T-helper 17 cell (primary cell): ENCODE measurements at regions not wholly inside any gene's neighbourhood (a gene's known extent, or its start where the extent isn't known, plus 50 kb on each side); places are given as distances from the start of the nearest gene placed in this dataset.
"Not testable (repeated sequence)": the region's sequence is repeated elsewhere in the genome, so short reads cannot be mapped to it uniquely, and the experiment has no call there.

Source experiments
- ATAC-seq: fragments of 150-1000 bp; cut with Tn5 transposase; 2 replicates; pipeline ENCODE4 v1.10.0; 2021; ENCODE audit warnings: mild to moderate bottlenecking, moderate library complexity
- DNase-seq, 3 donors: peaks; one replicate each; pipeline versions ENCODE4 v3.0.0 to v3.0.0-alpha.2; 2020 to 2021
- H3K9me3 ChIP-seq: one replicate; pipeline ENCODE4 v1.7.0; 2013; ENCODE audit warnings: low read length, mild to moderate bottlenecking; ENCODE audit not compliant: control insufficient read depth, poor library complexity, severe bottlenecking
- H3K27ac Mint-ChIP-seq: one replicate; pipeline ENCODE4 v1.8.0; 2022; ENCODE audit warnings: mild to moderate bottlenecking, moderate library complexity, mixed read lengths
- H3K27me3 Mint-ChIP-seq: one replicate; pipeline ENCODE4 v1.8.0; 2022; ENCODE audit warnings: mixed read lengths
- H3K36me3 Mint-ChIP-seq: one replicate; pipeline ENCODE4 v1.8.0; 2022; ENCODE audit warnings: low read depth, mixed read lengths
- H3K4me1 Mint-ChIP-seq: one replicate; pipeline ENCODE4 v1.8.0; 2022; ENCODE audit warnings: mild to moderate bottlenecking, mixed read lengths
- H3K4me3 Mint-ChIP-seq: one replicate; pipeline ENCODE4 v1.8.0; 2022; ENCODE audit warnings: mild to moderate bottlenecking, moderate library complexity, mixed read lengths

DNA sequence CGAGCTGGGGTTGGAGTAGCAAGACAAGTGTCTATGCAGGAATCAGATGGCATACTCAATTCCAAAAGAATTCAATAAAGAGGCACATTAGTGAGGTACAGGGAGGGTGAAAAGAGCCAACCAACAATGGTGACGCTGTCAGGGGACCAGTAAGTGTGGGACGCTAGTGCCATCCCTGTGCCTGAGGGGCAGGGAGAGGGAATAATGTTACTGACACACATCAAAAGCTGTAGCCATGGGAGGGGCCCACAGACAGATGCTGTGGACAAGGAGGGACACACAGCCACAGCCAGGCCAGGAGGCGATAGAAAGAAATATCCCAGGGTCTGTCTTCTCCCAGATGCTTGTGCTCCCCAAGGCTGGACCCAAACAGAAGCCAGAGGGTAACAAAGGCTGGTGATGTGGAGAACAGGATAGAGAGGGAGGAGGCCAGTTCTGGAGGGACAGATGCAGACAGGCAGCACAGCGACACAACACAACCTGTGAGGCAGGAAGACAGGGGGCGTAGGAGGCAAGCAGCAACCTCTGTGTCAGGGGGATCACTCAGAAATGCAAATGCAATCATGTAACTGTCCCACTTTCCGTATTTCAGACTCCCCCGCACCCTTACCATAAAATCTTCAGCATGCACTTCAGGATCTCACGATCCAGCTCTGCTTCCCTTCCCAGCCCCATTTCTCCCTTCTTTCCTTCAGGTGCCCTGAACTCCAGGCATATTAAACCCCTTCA, 240.5 kb upstream of the FZD8 start:
- Mint-ChIP-seq H3K4me3 (no peak overlapping the region), H3K27me3 (peaks cover 12% of the 10 kb centered on the region), H3K27ac (no peak overlapping the region), H3K36me3 (no peaks in the 10 kb centered on the region), H3K4me1 (no peaks in the 10 kb centered on the region)
- no peaks in the 10 kb centered on the region for H3K9me3 ChIP-seq
- ATAC-seq = no peak
- no peak for DNase-seq

DNA sequence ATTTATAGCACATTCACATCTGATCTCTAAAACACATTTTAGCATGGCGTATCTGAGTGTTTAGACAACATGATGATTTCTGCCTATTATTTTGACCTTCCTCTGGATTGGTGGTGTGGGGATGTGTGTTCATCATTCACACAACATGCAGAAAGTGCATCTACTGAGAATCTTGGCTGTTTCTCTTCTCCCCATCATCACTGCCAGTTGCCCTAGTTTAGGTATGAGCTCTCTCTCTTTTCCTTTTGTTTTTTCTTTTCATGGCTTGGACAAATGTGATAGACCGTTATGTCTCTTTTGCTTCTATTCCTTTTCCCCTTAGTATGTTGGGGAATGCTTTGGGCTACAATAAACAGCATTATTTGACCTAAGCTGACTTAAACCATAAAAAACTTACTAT, 239.2 kb upstream of the FZD8 start:
- H3K36me3 Mint-ChIP-seq = no peaks in the 10 kb centered on the region

DNA sequence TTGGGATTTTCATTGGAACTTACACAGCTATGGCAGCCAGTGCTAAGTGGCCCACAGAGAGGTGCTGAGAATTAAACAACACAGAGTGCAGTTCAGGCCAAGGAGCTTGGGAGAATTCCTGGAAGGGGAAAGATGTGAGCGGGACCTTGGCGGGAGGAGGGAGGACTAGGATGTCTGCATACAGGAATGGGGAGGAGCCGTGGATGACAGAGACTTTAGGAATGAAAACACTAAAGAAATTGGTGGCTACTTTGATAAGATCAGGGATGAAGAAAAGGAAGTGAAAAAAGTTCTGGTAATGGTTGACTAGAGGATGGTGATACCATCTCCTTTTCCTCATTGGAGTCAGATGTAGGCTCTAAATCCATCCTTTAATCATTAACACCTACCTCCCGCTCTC, 234.2 kb upstream of the FZD8 start:
- H3K9me3 ChIP-seq = peaks cover 2% of the 10 kb centered on the region
- no peak for ATAC-seq
- no peaks in the 10 kb centered on the region for H3K36me3 Mint-ChIP-seq
- no peaks in the 10 kb centered on the region for H3K27me3 Mint-ChIP-seq
- no peak for DNase-seq
- H3K4me3 Mint-ChIP-seq = no peak overlapping the region
- no peak overlapping the region for H3K27ac Mint-ChIP-seq
- H3K4me1 Mint-ChIP-seq = no peaks in the 10 kb centered on the region

More for the DNA sequence above, 239.2 kb upstream of the FZD8 start:
- Mint-ChIP-seq H3K27ac (no peak overlapping the region), H3K4me3 (no peak overlapping the region), H3K27me3 (peaks cover 4% of the 10 kb centered on the region), H3K4me1 (no peaks in the 10 kb centered on the region)
- ATAC-seq (no peak), DNase-seq (no peak)
- no peaks in the 10 kb centered on the region for H3K9me3 ChIP-seq

GRCh38 chr10:35875016-35875676, 233.1 kb upstream of the FZD8 start:
- no peak overlapping the region for H3K4me3 Mint-ChIP-seq
- no peak for ATAC-seq
- H3K9me3 ChIP-seq = peaks cover 2% of the 10 kb centered on the region
- H3K36me3 Mint-ChIP-seq = no peaks in the 10 kb centered on the region
- H3K4me1 Mint-ChIP-seq = peaks cover 2% of the 10 kb centered on the region
- H3K27me3 Mint-ChIP-seq = no peaks in the 10 kb centered on the region
- no peak overlapping the region for H3K27ac Mint-ChIP-seq
- no peak for DNase-seq

DNA sequence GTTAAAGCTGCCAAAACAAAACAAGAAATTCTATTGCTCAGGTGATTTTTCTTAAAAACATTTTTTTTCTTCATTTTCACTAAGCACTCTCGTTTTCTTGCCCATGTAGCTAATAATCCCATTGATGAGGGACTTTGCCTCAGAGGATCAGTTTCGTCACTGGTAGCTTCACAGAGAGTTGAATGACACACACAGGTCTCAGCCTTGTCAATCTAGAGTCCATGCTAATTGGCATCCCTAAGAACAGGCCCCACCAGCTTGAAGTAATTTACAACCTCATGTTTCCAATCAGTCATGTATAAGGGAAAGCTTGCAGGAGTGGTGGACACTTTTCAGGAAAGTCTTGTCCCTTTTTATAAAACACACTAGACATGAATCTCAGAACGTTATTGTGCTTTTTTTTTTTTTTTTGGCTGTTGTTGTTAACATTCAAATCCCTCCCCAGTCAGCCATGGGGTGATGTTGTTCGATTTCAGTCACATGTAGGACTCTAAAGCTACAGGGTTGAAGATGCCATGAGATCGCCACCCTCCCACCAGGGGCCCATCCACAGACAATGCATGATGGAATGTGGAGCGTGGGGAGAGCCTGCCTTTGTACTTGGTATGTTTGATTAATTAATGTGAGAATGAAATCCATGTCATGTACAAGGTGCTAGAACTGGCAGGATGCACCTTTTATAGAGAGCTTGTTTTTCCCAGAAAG, 232.4 kb upstream of the FZD8 start:
- no peaks in the 10 kb centered on the region for H3K27me3 Mint-ChIP-seq
- peaks cover 2% of the 10 kb centered on the region for H3K4me1 Mint-ChIP-seq
- no peaks in the 10 kb centered on the region for H3K36me3 Mint-ChIP-seq
- DNase-seq (no peak), ATAC-seq (no peak)
- H3K27ac Mint-ChIP-seq = no peak overlapping the region
- H3K9me3 ChIP-seq = peaks cover 2% of the 10 kb centered on the region
- H3K4me3 Mint-ChIP-seq = no peak overlapping the region

- Mint-ChIP-seq H3K27ac (no peak overlapping the region), H3K4me3 (no peak overlapping the region), H3K27me3 (no peaks in the 10 kb centered on the region), H3K36me3 (no peaks in the 10 kb centered on the region), H3K4me1 (peaks cover 2% of the 10 kb centered on the region)
- H3K9me3 ChIP-seq = peaks cover 2% of the 10 kb centered on the region
- ATAC-seq = no peak
- DNase-seq = no peak
Measured at GRCh38 chr10:35872671-35873070, 230.6 kb upstream of the FZD8 start.

DNA sequence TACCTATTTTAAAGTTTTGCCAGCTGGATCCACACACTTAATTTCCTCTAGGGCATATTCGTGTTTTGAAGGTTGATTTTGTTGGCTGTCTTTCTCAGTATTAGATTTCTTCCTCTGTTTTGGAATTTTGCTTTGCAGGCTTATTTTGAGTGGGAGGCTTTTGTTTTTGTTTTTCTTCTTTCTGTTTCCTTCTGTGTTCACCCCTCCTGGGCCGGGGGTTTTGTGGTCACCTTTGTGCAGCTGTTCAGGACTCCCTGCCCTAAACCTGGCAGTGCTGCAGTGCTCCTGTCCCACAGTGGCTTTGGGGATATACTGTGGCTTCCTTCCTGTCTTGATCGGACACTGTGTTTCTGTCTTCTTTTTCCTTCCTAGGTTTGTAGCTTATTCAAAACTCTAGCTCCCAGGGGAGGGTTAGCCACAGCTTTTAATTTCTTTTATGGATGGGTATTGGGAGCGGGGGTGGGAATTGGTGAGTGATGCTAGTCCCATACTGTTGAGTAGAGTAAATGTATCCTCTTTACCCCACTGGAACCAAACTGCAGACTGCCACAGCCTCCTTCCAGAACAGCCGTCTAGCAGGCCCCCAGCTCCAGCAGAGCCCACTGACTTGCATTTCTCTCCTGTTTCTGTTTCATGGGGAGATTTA, 228.7 kb upstream of the FZD8 start:
- no peaks in the 10 kb centered on the region for H3K27me3 Mint-ChIP-seq
- no peak overlapping the region for H3K27ac Mint-ChIP-seq
- no peak for DNase-seq
- H3K36me3 Mint-ChIP-seq = no peaks in the 10 kb centered on the region
- H3K9me3 ChIP-seq = peaks cover 2% of the 10 kb centered on the region
- H3K4me1 Mint-ChIP-seq = peaks cover 2% of the 10 kb centered on the region
- no peak overlapping the region for H3K4me3 Mint-ChIP-seq
- ATAC-seq = no peak

DNA sequence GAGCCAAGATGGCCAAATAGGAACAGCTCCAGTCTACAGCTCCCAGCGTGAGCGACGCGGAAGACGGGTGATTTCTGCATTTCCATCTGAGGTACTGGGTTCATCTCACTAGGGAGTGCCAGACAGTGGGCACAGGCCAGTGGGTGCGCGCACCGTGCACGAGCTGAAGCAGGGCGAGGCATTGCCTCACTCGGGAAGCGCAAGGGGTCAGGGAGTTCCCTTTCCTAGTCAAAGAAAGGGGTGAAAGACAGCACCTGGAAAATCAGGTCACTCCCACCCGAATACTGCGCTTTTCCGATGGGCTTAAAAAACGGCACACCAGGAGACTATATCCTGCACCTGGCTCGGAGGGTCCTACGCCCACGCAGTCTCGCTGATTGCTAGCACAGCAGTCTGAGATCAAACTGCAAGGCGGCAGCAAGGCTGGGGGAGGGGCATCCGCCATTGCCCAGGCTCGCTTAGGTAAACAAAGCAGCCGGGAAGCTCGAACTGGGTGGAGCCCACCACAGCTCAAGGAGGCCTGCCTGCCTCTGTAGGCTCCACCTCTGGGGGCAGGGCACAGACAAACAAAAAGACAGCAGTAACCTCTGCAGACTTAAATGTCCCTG, 216.7 kb upstream of the FZD8 start:
- not testable (repeated sequence) for H3K9me3 ChIP-seq, DNase-seq, H3K4me1 Mint-ChIP-seq, H3K4me3 Mint-ChIP-seq, H3K27me3 Mint-ChIP-seq, H3K27ac Mint-ChIP-seq, ATAC-seq, H3K36me3 Mint-ChIP-seq

DNA sequence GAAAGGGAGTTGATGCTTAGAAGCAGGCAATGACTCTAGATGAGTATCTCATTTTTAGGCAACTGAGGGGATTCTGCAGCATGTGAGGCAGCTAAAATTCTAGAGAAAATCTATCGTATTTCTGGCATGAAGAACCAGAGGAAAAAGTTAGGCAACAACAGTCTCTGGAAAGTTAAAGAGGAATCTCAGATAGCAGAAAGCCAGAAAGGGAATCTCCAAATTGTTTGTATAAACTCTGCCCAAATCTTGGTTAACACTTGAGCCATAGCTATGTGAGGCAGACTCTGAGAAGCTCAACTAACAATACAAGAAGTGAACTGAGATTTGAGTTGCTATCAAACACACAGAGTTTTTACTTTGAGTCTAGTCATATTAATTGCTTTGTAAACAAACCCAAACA, 215.8 kb upstream of the FZD8 start:
- ATAC-seq (no peak), DNase-seq (no peak)
- Mint-ChIP-seq H3K4me1 (no peaks in the 10 kb centered on the region), H3K4me3 (no peak overlapping the region), H3K27me3 (no peaks in the 10 kb centered on the region), H3K36me3 (no peaks in the 10 kb centered on the region), H3K27ac (no peak overlapping the region)
- H3K9me3 ChIP-seq = no peaks in the 10 kb centered on the region

DNA sequence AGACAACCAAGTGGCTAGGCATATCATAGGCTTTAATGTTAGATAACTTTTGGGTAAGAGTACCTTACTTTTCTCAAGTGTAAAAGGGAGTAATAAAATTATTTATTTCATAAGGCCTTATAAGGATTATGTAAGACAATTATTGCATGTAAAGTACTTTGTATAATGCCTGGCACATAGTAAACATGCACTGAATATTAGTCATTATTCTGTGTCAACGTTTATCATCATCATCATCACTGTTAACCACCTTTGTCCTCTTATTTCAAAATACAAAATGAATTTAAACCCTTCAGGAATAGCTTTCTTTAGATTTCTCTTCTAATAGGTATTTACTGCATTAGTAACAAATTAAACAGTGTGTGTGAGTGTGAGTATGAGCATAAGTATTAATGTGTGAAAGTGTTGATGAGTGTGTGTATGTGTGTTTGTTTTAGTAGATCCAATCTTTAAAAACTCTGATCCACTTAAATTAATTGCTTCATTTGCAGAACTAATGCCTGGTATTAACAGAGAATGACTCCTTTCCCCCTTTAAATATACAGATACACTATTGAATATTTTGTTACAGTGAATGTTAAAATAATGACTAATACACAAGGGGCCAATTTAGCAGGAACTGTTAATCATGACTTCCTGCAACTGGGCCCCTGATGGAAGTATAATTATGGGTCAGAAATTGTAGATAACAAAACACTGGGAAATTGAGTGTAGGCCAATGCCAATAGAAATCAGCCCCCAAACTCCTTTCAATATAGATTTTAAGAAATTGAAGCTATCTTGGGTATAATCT, 213.3 kb upstream of the FZD8 start:
- Mint-ChIP-seq H3K4me3 (no peak overlapping the region), H3K27me3 (no peaks in the 10 kb centered on the region), H3K27ac (no peak overlapping the region), H3K36me3 (no peaks in the 10 kb centered on the region), H3K4me1 (no peaks in the 10 kb centered on the region)
- ATAC-seq (no peak), DNase-seq (no peak)
- H3K9me3 ChIP-seq = no peaks in the 10 kb centered on the region

- Mint-ChIP-seq H3K36me3 (no peaks in the 10 kb centered on the region), H3K4me3 (no peak overlapping the region), H3K4me1 (no peaks in the 10 kb centered on the region), H3K27me3 (no peaks in the 10 kb centered on the region), H3K27ac (no peak overlapping the region)
- ATAC-seq (no peak), DNase-seq (no peak)
- H3K9me3 ChIP-seq = no peaks in the 10 kb centered on the region
Measured at GRCh38 chr10:35854661-35855060, 212.6 kb upstream of the FZD8 start.

DNA sequence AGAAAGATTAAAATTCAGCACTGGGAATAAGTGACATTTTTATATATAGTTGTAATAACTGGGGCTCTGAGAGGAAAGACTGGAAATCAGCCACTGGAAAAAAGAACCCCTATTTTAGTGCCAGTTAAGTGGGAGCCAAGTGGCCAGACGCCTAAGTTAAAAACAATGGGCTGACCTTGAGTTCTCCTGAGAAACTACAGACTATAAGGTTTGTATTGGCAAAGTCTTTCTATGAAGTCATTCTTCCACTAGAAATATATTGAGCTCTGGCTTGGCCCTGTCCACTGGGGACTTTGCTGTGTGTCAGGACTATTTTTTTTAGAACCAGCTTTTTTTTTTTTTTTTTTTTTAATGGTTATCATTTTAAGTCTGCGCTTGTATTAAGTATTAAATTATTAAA, 210.6 kb upstream of the FZD8 start:
- Mint-ChIP-seq H3K4me1 (no peaks in the 10 kb centered on the region), H3K27me3 (no peaks in the 10 kb centered on the region), H3K36me3 (no peaks in the 10 kb centered on the region), H3K27ac (no peak overlapping the region), H3K4me3 (no peak overlapping the region)
- DNase-seq (no peak), ATAC-seq (no peak)
- H3K9me3 ChIP-seq = no peaks in the 10 kb centered on the region
